Esophagus muscularis mucosa (tissue), 4 donors: ENCODE measurements at regions not wholly inside any gene's neighbourhood (a gene's known extent, or its start where the extent isn't known, plus 50 kb on each side); places are given as distances from the start of the nearest gene placed in this dataset.

ENCODE experiments used
- DNase-seq: peaks from one replicate; pipeline ENCODE4 v3.0.0-alpha.2; 2017; ENCODE audit errors: extremely low spot score
- H3K27ac ChIP-seq, 4 donors: fragments of 200-600 bp; sonication (generic); replicated peaks in 1 of 4; 1 replicate in 3 of 4; 2 replicates in 1 of 4; pipeline ENCODE4 v1.5.1; 2016 to 2019; ENCODE audit warnings: mild to moderate bottlenecking in 1 of 4
- H3K27me3 ChIP-seq, 4 donors: fragments of 200-600 bp; sonication (generic); one replicate each; pipeline versions ENCODE4 v1.5.1 to v1.6.0; 2016 to 2019
- H3K36me3 ChIP-seq, 4 donors: fragments of 200-600 bp; sonication (generic); one replicate each; pipeline ENCODE4 v1.5.1; 2016 to 2019
- H3K4me1 ChIP-seq, 4 donors: fragments of 200-600 bp; sonication (generic); one replicate each; pipeline ENCODE4 v1.5.1; 2016 to 2019
- H3K4me3 ChIP-seq, 4 donors: fragments of 200-600 bp; sonication (generic); 1 replicate in 2 of 4; 2 replicates in 2 of 4; pipeline ENCODE4 v1.5.1; 2016 to 2019; ENCODE audit warnings: mild to moderate bottlenecking in 4 of 4, moderate library complexity in 1 of 4
- H3K9me3 ChIP-seq, 4 donors: fragments of 200-600 bp; sonication (generic); 1 replicate in 3 of 4; 2 replicates in 1 of 4; pipeline ENCODE4 v1.5.1; 2016 to 2019
- CTCF ChIP-seq, 3 experiments: fragments of 200-600 bp in 2 of 3; fragments of 450-650 bp in 1 of 3; sonication (generic) in 2 of 3; IDR thresholded peaks; one replicate each; pipeline ENCODE4 v1.5.1; 2017 to 2019; ENCODE audit warnings: antibody characterized with exemption in 3 of 3, mild to moderate bottlenecking in 2 of 3, moderate library complexity in 1 of 3
- EP300 ChIP-seq: sonication (generic); formaldehyde crosslinking; IDR thresholded peaks from one replicate; pipeline ENCODE4 v1.6.1; 2017; ENCODE audit warnings: antibody characterized with exemption
- POLR2A ChIP-seq: fragments of 450-650 bp; IDR thresholded peaks from one replicate; pipeline ENCODE4 v1.6.1; 2017; ENCODE audit warnings: antibody characterized with exemption, moderate library complexity, mild to moderate bottlenecking, low read depth
- POLR2AphosphoS5 ChIP-seq, 2 donors: sonication (generic); formaldehyde crosslinking; IDR thresholded peaks; one replicate each; pipeline ENCODE4 v1.6.1; 2017; ENCODE audit warnings: antibody characterized with exemption in 2 of 2
- WGBS: methylation state at CpG from one replicate; pipeline ENCODE4 v1.1.5; 2018; 5-methylcytosine and 5-hydroxymethylcytosine counted together
- intact Hi-C: fragments of 100-400 bp; cut with DNase I; formaldehyde crosslinking; loops from one replicate; pipeline ENCODE4 v1.15.1; 2023

GRCh38 chr4:74654230-74654681 is 140.1 kb downstream of the BTC start:
- Histone ChIP-seq H3K4me1 (peaks cover 0 to 2% (median 1%) of the 10 kb centered on the region in 4 donors), H3K27me3 (no peaks in the 10 kb centered on the region), H3K36me3 (no peaks in the 10 kb centered on the region), H3K4me3 (no peak overlapping the region), H3K27ac (no peak overlapping the region), H3K9me3 (no peaks in the 10 kb centered on the region)
- intact Hi-C loops: no loop called here
- TF ChIP-seq POLR2AphosphoS5 (IDR thresholded peaks at IDR 0.05): no peak
- no peak for TF ChIP-seq CTCF (IDR thresholded peaks at IDR 0.05)
- TF ChIP-seq POLR2A: no peak
- TF ChIP-seq EP300: no peak
- no peak for DNase-seq
- 62% methylated on average over 8 of the region's 8 CpGs for WGBS

DNA sequence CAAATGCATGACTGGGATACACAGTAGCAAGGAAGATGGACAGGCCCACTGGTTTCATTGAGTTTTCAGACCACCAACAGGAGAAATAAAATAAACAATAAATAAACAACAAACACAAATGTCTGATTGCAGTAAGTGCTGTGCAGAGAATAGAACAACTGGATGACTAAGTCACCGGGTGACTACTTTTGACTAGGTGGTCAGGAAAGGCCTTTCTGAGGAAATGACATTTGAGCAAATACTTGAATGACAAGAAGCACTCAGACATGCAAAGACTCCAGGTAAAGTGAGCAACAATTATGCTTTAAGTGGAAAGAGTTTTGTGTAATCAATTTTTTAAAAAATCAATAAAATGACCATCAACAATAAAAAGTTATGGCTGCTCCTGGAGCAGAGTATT is 137.7 kb downstream of the BTC start:
- WGBS: 93% methylated on average over 1 of the region's 1 CpG
- no peak for DNase-seq
- intact Hi-C loops: no loop called here
- Histone ChIP-seq H3K4me3 (no peak overlapping the region), H3K36me3 (no peaks in the 10 kb centered on the region), H3K4me1 (peaks cover 0 to 14% (median 10%) of the 10 kb centered on the region in 4 donors), H3K27ac (no peak overlapping the region), H3K27me3 (no peaks in the 10 kb centered on the region), H3K9me3 (no peaks in the 10 kb centered on the region)
- TF ChIP-seq CTCF (IDR thresholded peaks at IDR 0.05) (no peak), EP300 (no peak), POLR2AphosphoS5 (IDR thresholded peaks at IDR 0.05) (no peak), POLR2A (no peak)

- intact Hi-C loops: no loop called here
Measured at GRCh38 chr4:74658116-74658515, 136.2 kb downstream of the BTC start.

GRCh38 chr4:74659576-74660411 is 134.5 kb downstream of the BTC start:
- no peaks in the 10 kb centered on the region for H3K27me3 ChIP-seq
- intact Hi-C loops: no loop called here
- H3K36me3 ChIP-seq: no peaks in the 10 kb centered on the region
- DNase-seq: no peak
- no peak overlapping the region for H3K27ac ChIP-seq
- H3K9me3 ChIP-seq: no peaks in the 10 kb centered on the region
- 60% methylated on average over 3 of the region's 3 CpGs for WGBS
- H3K4me1 ChIP-seq: peaks cover 0 to 14% (median 10%) of the 10 kb centered on the region in 4 donors
- no peak overlapping the region for H3K4me3 ChIP-seq
- TF ChIP-seq EP300 (no peak), CTCF (IDR thresholded peaks at IDR 0.05) (no peak), POLR2AphosphoS5 (IDR thresholded peaks at IDR 0.05) (peak in 1 of 2 donors; percentile 78), POLR2A (no peak)

More at GRCh38 chr4:74658116-74658515, 136.2 kb downstream of the BTC start:
- TF ChIP-seq POLR2A (no peak), POLR2AphosphoS5 (IDR thresholded peaks at IDR 0.05) (no peak), EP300 (no peak), CTCF (IDR thresholded peaks at IDR 0.05) (no peak)
- Histone ChIP-seq H3K9me3 (no peaks in the 10 kb centered on the region), H3K4me3 (no peak overlapping the region), H3K27me3 (no peaks in the 10 kb centered on the region), H3K36me3 (no peaks in the 10 kb centered on the region), H3K27ac (no peak overlapping the region), H3K4me1 (peaks cover 0 to 14% (median 10%) of the 10 kb centered on the region in 4 donors)
- no peak for DNase-seq
- WGBS: 92% methylated on average over 1 of the region's 1 CpG
